GM12878 (cell line): ENCODE measurements at regions not wholly inside any gene's neighbourhood (a gene's known extent, or its start where the extent isn't known, plus 50 kb on each side); places are given as distances from the start of the nearest gene placed in this dataset.
"Not testable (repeated sequence)": the region's sequence is repeated elsewhere in the genome, so short reads cannot be mapped to it uniquely, and the experiment has no call there.

Experiments used
- ATAC-seq: fragments of 200-7000 bp; cut with Tn5 transposase; 3 replicates; pipeline ENCODE4 v1.9.1; 2020; ENCODE audit warnings: mild to moderate bottlenecking, moderate library complexity
- BruUV-seq: library from RNA; stranded (reverse); fragments of 400-500 nt; replicated peaks from 2 replicates; lab custom pipeline; 2021; lab: Mats Ljungman, UMichigan
- CTCF ChIA-PET: fragments of 300-600 bp; sonication (Branson Sonifier 250); formaldehyde crosslinking; extraction: SDS; loops from one replicate; lab custom pipeline; 2021; ENCODE audit warnings: inconsistent platforms; lab: Yijun Ruan, JAX
- POLR2A ChIA-PET: fragments of 350-600 bp; formaldehyde crosslinking; extraction: SDS; loops from one replicate; lab custom pipeline; 2021; ENCODE audit warnings: inconsistent platforms; lab: Charles Lee
- RAD21 ChIA-PET: fragments of 300-600 bp; sonication (Branson Sonifier 250); formaldehyde crosslinking; loops from one replicate; lab custom pipeline; 2023; ENCODE audit warnings: antibody characterized with exemption; ENCODE audit not compliant: unreplicated experiment; lab: Charles Lee
- SMC1A ChIA-PET: fragments of 300-600 bp; sonication (Branson Sonifier 250); formaldehyde crosslinking; loops from one replicate; lab custom pipeline; 2023; ENCODE audit not compliant: unreplicated experiment, uncharacterized antibody; lab: Charles Lee
- DNase-seq: peaks from one replicate; pipeline ENCODE4 v3.0.0-alpha.2; 2011; ENCODE audit warnings: low read depth, low spot score
- FAIRE-seq: peaks from 3 replicates; lab custom pipeline; 2011; peaks lifted over from hg19 to GRCh38; lab: Jason Lieb, UNC
- H2AFZ ChIP-seq: 2 replicates; pipeline ENCODE4 v1.6.0; 2011; ENCODE audit warnings: low read depth, low read length, control low read depth; ENCODE audit not compliant: control insufficient read depth
- H3K27ac ChIP-seq: 2 replicates; pipeline ENCODE4 v1.5.1; 2011; ENCODE audit warnings: control low read depth; ENCODE audit not compliant: control insufficient read depth, insufficient read depth
- H3K27me3 ChIP-seq, 2 experiments: replicated peaks in 1 of 2; 2 replicates each; pipeline versions ENCODE4 v1.6.0 to v1.6.1; 2011; ENCODE audit warnings: low read length in 1 of 2; ENCODE audit not compliant: control insufficient read depth in 2 of 2, insufficient read depth in 2 of 2
- H3K36me3 ChIP-seq, 2 experiments: 2 replicates each; pipeline ENCODE4 v1.5.1; 2011; ENCODE audit warnings: low read length in 1 of 2; ENCODE audit not compliant: control insufficient read depth in 2 of 2, insufficient read depth in 2 of 2
- H3K4me1 ChIP-seq: 2 replicates; pipeline ENCODE4 v1.6.1; 2011; ENCODE audit warnings: mild to moderate bottlenecking, low read length, moderate library complexity, mixed read lengths; ENCODE audit not compliant: control insufficient read depth, insufficient read depth
- H3K4me2 ChIP-seq: 2 replicates; pipeline ENCODE4 v1.6.0; 2011; ENCODE audit warnings: control low read depth; ENCODE audit not compliant: control insufficient read depth, insufficient read depth
- H3K4me3 ChIP-seq: fragments of 200-600 bp; sonication (generic); 2 replicates; pipeline ENCODE4 v1.5.1; 2016
- H3K79me2 ChIP-seq: 2 replicates; pipeline ENCODE4 v1.6.0; 2011; ENCODE audit warnings: low read length; ENCODE audit not compliant: control insufficient read depth, insufficient read depth
- H3K9ac ChIP-seq: 2 replicates; pipeline ENCODE4 v1.8.0; 2011; ENCODE audit warnings: low read length, control low read depth, mixed read lengths; ENCODE audit not compliant: control insufficient read depth, insufficient read depth
- H3K9me3 ChIP-seq: replicated peaks from 3 replicates; pipeline ENCODE4 v1.5.1; 2011; ENCODE audit warnings: mild to moderate bottlenecking, low read length; ENCODE audit not compliant: control insufficient read depth, insufficient read depth
- H4K20me1 ChIP-seq: 2 replicates; pipeline ENCODE4 v1.6.0; 2011; ENCODE audit not compliant: control insufficient read depth, insufficient read depth
- WGBS: methylation state at CpG from one replicate; pipeline ENCODE4 v1.1.6; 2016; ENCODE audit warnings: low lambda C conversion rate; ENCODE audit not compliant: insufficient replicate concordance, insufficient coverage; ENCODE audit errors: missing lambda C conversion rate; 5-methylcytosine and 5-hydroxymethylcytosine counted together
- in situ Hi-C: fragments of 300-500 bp; cut with MboI; formaldehyde crosslinking; loops from 9 replicates; pipeline ENCODE4 v1.14.3; 2018; ENCODE audit warnings: mixed read lengths
- intact Hi-C: fragments of 100-400 bp; cut with micrococcal nuclease; formaldehyde crosslinking; loops from one replicate; pipeline ENCODE4 v1.14.2; 2022; ENCODE audit not compliant: unreplicated experiment

- intact Hi-C loops, H3K36me3 ChIP-seq, in situ Hi-C loops, BruUV-seq, H3K4me1 ChIP-seq, H3K27ac ChIP-seq, FAIRE-seq, DNase-seq, H3K27me3 ChIP-seq, H2AFZ ChIP-seq, H3K4me3 ChIP-seq, H3K9me3 ChIP-seq, H3K4me2 ChIP-seq, POLR2A ChIA-PET, H3K79me2 ChIP-seq, H4K20me1 ChIP-seq, ATAC-seq, CTCF ChIA-PET, RAD21 ChIA-PET, SMC1A ChIA-PET, H3K9ac ChIP-seq: not testable (repeated sequence)
- WGBS = 15% methylated on average over 3 of the region's 3 CpGs
Measured at GRCh38 chr3:73154261-73154660, 92.8 kb downstream of the EBLN2 start.

GRCh38 chr3:73155441-73155840, 94.0 kb downstream of the EBLN2 start:
- H3K27me3 ChIP-seq = not testable (repeated sequence)
- whole genome bisulfite sequencing = 89% methylated on average over 3 of the region's 3 CpGs

More at GRCh38 chr3:73155441-73155840, 94.0 kb downstream of the EBLN2 start:
- H3K79me2 ChIP-seq, POLR2A ChIA-PET, CTCF ChIA-PET, H3K9me3 ChIP-seq, DNase-seq, in situ Hi-C loops, ATAC-seq, FAIRE-seq, H3K4me1 ChIP-seq, H4K20me1 ChIP-seq, H3K9ac ChIP-seq, intact Hi-C loops, H2AFZ ChIP-seq, H3K4me3 ChIP-seq, RAD21 ChIA-PET, H3K27ac ChIP-seq, H3K4me2 ChIP-seq, H3K36me3 ChIP-seq, BruUV-seq: not testable (repeated sequence)
- SMC1A ChIA-PET = interaction anchor here (1.2 kb wide), 1 partner anchor 32 kb away, joined by 3 read pairs; no protein-coding TSS in a partner anchor
